DOHH2 (cell line): ENCODE measurements at regions not wholly inside any gene's neighbourhood (a gene's known extent, or its start where the extent isn't known, plus 50 kb on each side); places are given as distances from the start of the nearest gene placed in this dataset.

Experiments
- EZH2phosphoT487 ChIP-seq: fragments of 200-600 bp; sonication (generic); IDR thresholded peaks from 2 replicates; pipeline ENCODE4 v1.6.1; 2017; ENCODE audit warnings: borderline replicate concordance, mild to moderate bottlenecking, antibody characterized with exemption, low read length, moderate library complexity, mixed read lengths
- TF ChIP-seq, protein P1 (sequence below): fragments of 200-600 bp; sonication (generic); IDR thresholded peaks from one replicate; pipeline ENCODE4 v1.5.1; 2014; ENCODE audit warnings: antibody characterized with exemption, mild to moderate bottlenecking, low read depth, low read length; ENCODE audit not compliant: poor library complexity, severe bottlenecking

DNA sequence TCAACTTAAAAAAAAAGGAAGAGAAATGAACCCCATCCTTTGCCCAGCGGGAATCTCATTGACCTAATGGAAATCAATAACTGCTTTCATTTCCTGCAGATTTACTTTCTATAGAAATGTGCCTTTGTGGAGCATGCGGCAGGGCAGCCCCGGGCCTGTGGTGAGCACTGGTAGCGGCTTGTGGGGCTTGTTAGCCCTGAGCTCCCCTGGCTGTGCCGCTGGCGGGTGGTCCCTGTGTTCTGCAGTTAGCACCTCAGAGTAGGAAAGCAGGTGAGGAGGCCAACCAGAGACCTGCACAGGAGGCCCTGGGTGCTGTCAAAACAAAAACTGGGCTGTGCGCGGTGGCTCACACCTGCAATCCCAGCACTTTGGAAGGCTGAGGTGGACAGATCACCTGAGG lies 76.8 kb upstream of the CDK20 start:
- TF ChIP-seq, protein P1, sequence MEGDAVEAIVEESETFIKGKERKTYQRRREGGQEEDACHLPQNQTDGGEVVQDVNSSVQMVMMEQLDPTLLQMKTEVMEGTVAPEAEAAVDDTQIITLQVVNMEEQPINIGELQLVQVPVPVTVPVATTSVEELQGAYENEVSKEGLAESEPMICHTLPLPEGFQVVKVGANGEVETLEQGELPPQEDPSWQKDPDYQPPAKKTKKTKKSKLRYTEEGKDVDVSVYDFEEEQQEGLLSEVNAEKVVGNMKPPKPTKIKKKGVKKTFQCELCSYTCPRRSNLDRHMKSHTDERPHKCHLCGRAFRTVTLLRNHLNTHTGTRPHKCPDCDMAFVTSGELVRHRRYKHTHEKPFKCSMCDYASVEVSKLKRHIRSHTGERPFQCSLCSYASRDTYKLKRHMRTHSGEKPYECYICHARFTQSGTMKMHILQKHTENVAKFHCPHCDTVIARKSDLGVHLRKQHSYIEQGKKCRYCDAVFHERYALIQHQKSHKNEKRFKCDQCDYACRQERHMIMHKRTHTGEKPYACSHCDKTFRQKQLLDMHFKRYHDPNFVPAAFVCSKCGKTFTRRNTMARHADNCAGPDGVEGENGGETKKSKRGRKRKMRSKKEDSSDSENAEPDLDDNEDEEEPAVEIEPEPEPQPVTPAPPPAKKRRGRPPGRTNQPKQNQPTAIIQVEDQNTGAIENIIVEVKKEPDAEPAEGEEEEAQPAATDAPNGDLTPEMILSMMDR, result no peak
- no peak for TF ChIP-seq EZH2phosphoT487
